ENCODE measurements at regions not wholly inside any gene's neighbourhood (a gene's known extent, or its start where the extent isn't known, plus 50 kb on each side); places are given as distances from the start of the nearest gene placed in this dataset.
"Not testable (repeated sequence)": the region's sequence is repeated elsewhere in the genome, so short reads cannot be mapped to it uniquely, and the experiment has no call there.

GRCh38 chr3:118806423-118806822 is 228.2 kb downstream of the IGSF11 start:
- Mint-ChIP-seq H3K27me3 (ENCODE audit: unreplicated experiment) (no peaks in the 10 kb centered on the region), H3K27ac (ENCODE audit: unreplicated experiment) (no peak overlapping the region), H3K4me3 (ENCODE audit: low read depth, unreplicated experiment) (no peak overlapping the region), H3K4me1 (ENCODE audit: low read depth, unreplicated experiment) (no peaks in the 10 kb centered on the region), H3K9me3 (ENCODE audit: low read depth, unreplicated experiment) (no peaks in the 10 kb centered on the region), H3K36me3 (ENCODE audit: insufficient read depth, unreplicated experiment) (no peaks in the 10 kb centered on the region)
- CTCF ChIA-PET, result no interaction called here
- no peak for TF ChIP-seq CTCF (IDR thresholded peaks at IDR 0.05; ENCODE audit: unreplicated experiment)
- DNase-seq, result no peak
- intact Hi-C loops (cut with micrococcal nuclease; ENCODE audit: unreplicated experiment), result no loop called here
- BruUV-seq (replicated peaks), result no TSS peak

DNA sequence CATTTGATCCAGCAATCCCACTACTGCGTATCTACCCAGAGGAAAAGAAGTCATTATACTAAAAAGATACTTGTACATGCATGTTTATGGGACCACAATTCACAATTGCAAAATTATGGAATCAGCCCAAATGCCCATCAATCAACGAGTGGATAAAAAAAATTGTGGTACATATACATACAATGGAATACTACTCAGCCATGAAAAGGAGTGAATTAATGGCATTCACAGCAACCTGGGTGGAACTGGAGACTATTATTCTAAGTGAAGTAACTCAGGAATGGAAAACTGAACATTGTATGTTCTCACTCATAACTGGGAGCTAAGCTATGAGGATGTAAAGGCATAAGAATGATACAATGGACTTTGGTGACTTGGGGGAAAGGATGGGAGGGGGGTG is 227.3 kb downstream of the IGSF11 start:
- H3K9me3 Mint-ChIP-seq (ENCODE audit: low read depth, unreplicated experiment); H3K27me3 Mint-ChIP-seq (ENCODE audit: unreplicated experiment); H3K27ac Mint-ChIP-seq (ENCODE audit: unreplicated experiment); BruUV-seq (replicated peaks); intact Hi-C loops (cut with micrococcal nuclease; ENCODE audit: unreplicated experiment); H3K4me1 Mint-ChIP-seq (ENCODE audit: low read depth, unreplicated experiment); H3K36me3 Mint-ChIP-seq (ENCODE audit: insufficient read depth, unreplicated experiment); DNase-seq; H3K4me3 Mint-ChIP-seq (ENCODE audit: low read depth, unreplicated experiment); CTCF ChIA-PET: not testable (repeated sequence)

GRCh38 chr3:118808723-118809122 is 225.9 kb downstream of the IGSF11 start:
- TF ChIP-seq CTCF (IDR thresholded peaks at IDR 0.05; ENCODE audit: unreplicated experiment), result no peak
- BruUV-seq (replicated peaks), result no TSS peak
- no peaks in the 10 kb centered on the region for H3K36me3 Mint-ChIP-seq (ENCODE audit: insufficient read depth, unreplicated experiment)
- no peak overlapping the region for H3K4me3 Mint-ChIP-seq (ENCODE audit: low read depth, unreplicated experiment)
- H3K9me3 Mint-ChIP-seq (ENCODE audit: low read depth, unreplicated experiment), result no peaks in the 10 kb centered on the region
- no peaks in the 10 kb centered on the region for H3K27me3 Mint-ChIP-seq (ENCODE audit: unreplicated experiment)
- CTCF ChIA-PET, result interaction anchor here (0.6 kb wide), 1 partner anchor 1541 kb away, joined by 5 read pairs; no protein-coding TSS in a partner anchor
- H3K27ac Mint-ChIP-seq (ENCODE audit: unreplicated experiment), result no peak overlapping the region
- no peaks in the 10 kb centered on the region for H3K4me1 Mint-ChIP-seq (ENCODE audit: low read depth, unreplicated experiment)
- DNase-seq, result no peak
- intact Hi-C loops (cut with micrococcal nuclease; ENCODE audit: unreplicated experiment), result no loop called here

DNA sequence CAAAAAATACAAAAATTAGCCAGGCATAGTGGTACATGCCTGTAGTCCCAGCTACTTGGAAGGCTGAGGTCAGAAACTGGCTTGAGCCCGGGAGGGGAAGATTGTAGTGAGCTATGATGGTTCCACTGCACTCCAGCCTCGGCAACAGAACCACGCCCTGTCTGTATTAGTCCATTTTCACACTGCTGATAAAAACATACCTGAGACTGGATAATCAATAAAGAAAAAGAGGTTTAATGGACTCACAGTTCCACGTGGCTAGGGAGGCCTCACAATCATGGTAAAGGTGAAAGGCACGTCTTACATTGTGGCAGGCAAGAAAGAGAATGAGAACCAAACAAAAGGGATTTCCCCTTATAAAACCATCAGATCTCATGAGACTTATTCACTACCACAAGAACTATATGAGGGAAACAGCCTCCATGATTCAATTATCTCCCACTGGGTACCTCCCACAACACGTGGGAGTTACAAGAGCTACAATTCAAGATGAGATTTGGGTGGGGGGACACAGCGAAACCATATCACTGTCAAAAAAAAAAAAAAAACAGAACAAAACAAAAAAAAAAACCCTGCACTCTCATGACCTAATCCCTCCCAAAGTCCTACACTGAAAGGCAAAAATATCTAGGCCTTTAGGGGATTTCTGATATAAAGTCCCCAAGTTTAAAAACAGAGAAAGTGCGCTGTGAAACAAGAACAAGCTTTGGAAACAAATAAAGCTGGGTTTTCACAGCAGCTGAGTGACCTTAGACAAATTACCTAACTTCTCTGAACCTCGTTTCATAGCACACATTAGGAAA is 224.7 kb downstream of the IGSF11 start:
- intact Hi-C loops (cut with micrococcal nuclease; ENCODE audit: unreplicated experiment), result loop anchor here (10.0 kb wide), 1 partner anchor 1945 kb away; no protein-coding TSS in a partner anchor
- Mint-ChIP-seq H3K4me1 (ENCODE audit: low read depth, unreplicated experiment) (no peaks in the 10 kb centered on the region), H3K36me3 (ENCODE audit: insufficient read depth, unreplicated experiment) (no peaks in the 10 kb centered on the region), H3K9me3 (ENCODE audit: low read depth, unreplicated experiment) (no peaks in the 10 kb centered on the region), H3K27me3 (ENCODE audit: unreplicated experiment) (no peaks in the 10 kb centered on the region), H3K4me3 (ENCODE audit: low read depth, unreplicated experiment) (no peak overlapping the region), H3K27ac (ENCODE audit: unreplicated experiment) (no peak overlapping the region)
- TF ChIP-seq CTCF (IDR thresholded peaks at IDR 0.05; ENCODE audit: unreplicated experiment), result no peak
- BruUV-seq (replicated peaks), result no TSS peak
- CTCF ChIA-PET, result no interaction called here
- DNase-seq, result no peak

DNA sequence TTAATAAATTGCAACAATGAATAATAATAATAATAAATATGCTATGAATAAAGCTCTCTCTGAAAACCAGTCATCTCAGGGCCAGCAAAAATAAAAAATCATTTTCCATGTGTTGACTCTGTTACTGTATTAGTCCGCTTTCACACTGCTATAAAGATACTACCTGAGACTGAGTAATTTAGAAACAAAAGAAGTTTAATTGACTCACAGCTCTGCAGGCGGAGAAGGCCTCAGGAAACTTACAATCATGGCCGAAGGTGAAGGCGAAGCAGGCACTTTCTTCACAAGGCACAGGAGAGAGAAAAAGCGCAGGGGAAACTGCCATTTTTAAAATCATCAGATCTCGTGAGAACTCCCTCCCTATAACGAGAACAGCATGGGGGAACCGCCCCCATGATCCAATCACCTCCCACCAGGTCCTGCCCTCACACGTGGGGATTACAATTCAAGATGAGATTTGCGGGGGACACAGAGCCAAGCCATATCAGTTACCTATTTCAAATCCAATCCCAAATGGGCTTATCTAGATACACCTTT is 224.1 kb downstream of the IGSF11 start:
- Mint-ChIP-seq H3K27me3 (ENCODE audit: unreplicated experiment) (no peaks in the 10 kb centered on the region), H3K9me3 (ENCODE audit: low read depth, unreplicated experiment) (no peaks in the 10 kb centered on the region), H3K27ac (ENCODE audit: unreplicated experiment) (no peak overlapping the region), H3K4me3 (ENCODE audit: low read depth, unreplicated experiment) (no peak overlapping the region), H3K4me1 (ENCODE audit: low read depth, unreplicated experiment) (no peaks in the 10 kb centered on the region), H3K36me3 (ENCODE audit: insufficient read depth, unreplicated experiment) (no peaks in the 10 kb centered on the region)
- intact Hi-C loops (cut with micrococcal nuclease; ENCODE audit: unreplicated experiment), result loop anchor here (10.0 kb wide), 1 partner anchor 1946 kb away; no protein-coding TSS in a partner anchor
- BruUV-seq (replicated peaks), result no TSS peak
- no peak for TF ChIP-seq CTCF (IDR thresholded peaks at IDR 0.05; ENCODE audit: unreplicated experiment)
- CTCF ChIA-PET, result no interaction called here
- no peak for DNase-seq
